IMR-90 (cell line): ENCODE measurements at regions not wholly inside any gene's neighbourhood (a gene's known extent, or its start where the extent isn't known, plus 50 kb on each side); places are given as distances from the start of the nearest gene placed in this dataset.

ENCODE experiments used
- ATAC-seq: fragments of 200-7000 bp; cut with Tn5 transposase; 2 replicates; pipeline ENCODE4 v1.9.1; 2020; ENCODE audit warnings: low read depth, mild to moderate bottlenecking, moderate library complexity
- BruUV-seq: library from RNA; stranded (reverse); fragments of 400-500 nt; replicated peaks from 2 replicates; lab custom pipeline; 2021; lab: Mats Ljungman, UMichigan
- CTCF ChIA-PET: fragments of 300-600 bp; formaldehyde crosslinking; extraction: SDS; loops from one replicate; lab custom pipeline; 2021; ENCODE audit warnings: antibody characterized with exemption; lab: Yijun Ruan, JAX
- POLR2A ChIA-PET: fragments of 300-600 bp; sonication (Branson Sonifier 250); formaldehyde crosslinking; loops from one replicate; lab custom pipeline; 2022; ENCODE audit warnings: antibody characterized with exemption; ENCODE audit not compliant: unreplicated experiment; lab: Charles Lee
- DNase-seq: peaks from one replicate; pipeline ENCODE4 v3.0.0; 2013
- H2AFZ ChIP-seq: replicated peaks from 2 replicates; pipeline ENCODE3; 2013; ENCODE audit warnings: low read length, mild to moderate bottlenecking; ENCODE audit not compliant: poor library complexity
- H2AK5ac ChIP-seq: 2 replicates; pipeline ENCODE4 v1.6.1; 2013; ENCODE audit warnings: low read depth, low read length, inconsistent platforms
- H2AK9ac ChIP-seq: replicated peaks from 2 replicates; pipeline ENCODE3; 2013; ENCODE audit warnings: mild to moderate bottlenecking, low read depth, low read length, moderate library complexity; ENCODE audit not compliant: poor library complexity
- H2BK120ac ChIP-seq: 2 replicates; pipeline ENCODE4 v1.6.1; 2013; ENCODE audit warnings: low read depth, low read length, inconsistent platforms
- H2BK15ac ChIP-seq: 3 replicates; pipeline ENCODE4 v1.6.1; 2013; ENCODE audit warnings: low read depth, low read length, inconsistent platforms
- H2BK20ac ChIP-seq: 2 replicates; pipeline ENCODE4 v1.6.1; 2013; ENCODE audit warnings: low read depth, mild to moderate bottlenecking, inconsistent platforms, low read length, moderate library complexity
- H2BK5ac ChIP-seq: 2 replicates; pipeline ENCODE4 v1.6.1; 2013; ENCODE audit warnings: mild to moderate bottlenecking, low read depth, low read length, inconsistent platforms; ENCODE audit not compliant: poor library complexity, severe bottlenecking
- H3K14ac ChIP-seq: replicated peaks from 2 replicates; pipeline ENCODE4 v1.6.1; 2013; ENCODE audit warnings: low read depth, low read length, inconsistent platforms
- H3K18ac ChIP-seq: 2 replicates; pipeline ENCODE4 v1.6.1; 2013; ENCODE audit warnings: low read depth, low read length, control low read depth
- H3K23ac ChIP-seq: 2 replicates; pipeline ENCODE4 v1.6.1; 2013; ENCODE audit warnings: low read depth, low read length, inconsistent platforms
- H3K27ac ChIP-seq: 2 replicates; pipeline ENCODE4 v1.5.1; 2013; ENCODE audit warnings: mild to moderate bottlenecking, control low read depth, low read length; ENCODE audit not compliant: insufficient read depth
- H3K27me3 ChIP-seq: 2 replicates; pipeline ENCODE4 v1.6.1; 2013; ENCODE audit warnings: low read length; ENCODE audit not compliant: control insufficient read depth, insufficient read depth
- H3K36me3 ChIP-seq: 2 replicates; pipeline ENCODE4 v1.6.1; 2013; ENCODE audit warnings: low read length, mixed read lengths; ENCODE audit not compliant: control insufficient read depth, insufficient read depth
- H3K4ac ChIP-seq: 2 replicates; pipeline ENCODE4 v1.6.1; 2013; ENCODE audit warnings: low read depth, low read length, inconsistent platforms
- H3K4me1 ChIP-seq: 2 replicates; pipeline ENCODE4 v1.6.1; 2013; ENCODE audit warnings: low read length, mixed read lengths; ENCODE audit not compliant: control insufficient read depth, insufficient read depth
- H3K4me2 ChIP-seq: 2 replicates; pipeline ENCODE4 v1.6.1; 2013; ENCODE audit warnings: low read depth, mild to moderate bottlenecking, control low read depth, low read length, moderate library complexity
- H3K4me3 ChIP-seq: 2 replicates; pipeline ENCODE4 v1.5.1; 2013; ENCODE audit warnings: low read depth, mild to moderate bottlenecking, control low read depth, low read length, moderate library complexity; ENCODE audit not compliant: insufficient read depth
- H3K56ac ChIP-seq: 2 replicates; pipeline ENCODE4 v1.6.1; 2013; ENCODE audit warnings: low read length, inconsistent platforms; ENCODE audit not compliant: insufficient read depth; ENCODE audit errors: extremely low read depth
- H3K79me1 ChIP-seq, 2 experiments: 2 replicates each; pipeline ENCODE4 v1.6.1; 2013; ENCODE audit warnings: low read length in 2 of 2, inconsistent platforms in 1 of 2, low read depth in 1 of 2
- H3K9ac ChIP-seq: 2 replicates; pipeline ENCODE4 v1.6.1; 2013; ENCODE audit warnings: low read depth, low read length, control low read depth
- H3K9me1 ChIP-seq: 2 replicates; pipeline ENCODE4 v1.6.1; 2013; ENCODE audit warnings: low read length, inconsistent platforms; ENCODE audit not compliant: insufficient read depth
- H3K9me3 ChIP-seq: 2 replicates; pipeline ENCODE4 v1.6.1; 2013; ENCODE audit warnings: low read length; ENCODE audit not compliant: control insufficient read depth, insufficient read depth
- H4K20me1 ChIP-seq: 2 replicates; pipeline ENCODE4 v1.6.1; 2013; ENCODE audit warnings: low read length, inconsistent platforms; ENCODE audit not compliant: insufficient read depth
- H4K5ac ChIP-seq: 2 replicates; pipeline ENCODE4 v1.6.1; 2013; ENCODE audit warnings: mild to moderate bottlenecking, low read depth, low read length, control low read depth
- H4K8ac ChIP-seq, 2 experiments: 2 replicates each; pipeline ENCODE4 v1.6.1; 2013; ENCODE audit warnings: low read depth in 2 of 2, low read length in 2 of 2, control low read depth in 1 of 2, inconsistent platforms in 1 of 2
- H4K91ac ChIP-seq: 2 replicates; pipeline ENCODE4 v1.6.1; 2013; ENCODE audit warnings: low read depth, low read length, inconsistent platforms; ENCODE audit not compliant: insufficient read depth
- BHLHE40 ChIP-seq: fragments of 150-350 bp; IDR thresholded peaks from 2 replicates; pipeline ENCODE4 v1.6.1; 2016; ENCODE audit warnings: mild to moderate bottlenecking, low read depth, low read length
- CEBPB ChIP-seq: IDR thresholded peaks from 2 replicates; pipeline ENCODE4 v1.6.1; 2012; ENCODE audit warnings: low read depth, low read length, improper control_type of control experiment
- CHD1 ChIP-seq: IDR thresholded peaks from 2 replicates; pipeline ENCODE4 v1.6.1; 2012; ENCODE audit warnings: low read depth, low read length, improper control_type of control experiment
- CTCF ChIP-seq: conservative IDR thresholded peaks from 2 replicates; pipeline ENCODE4 v1.5.1; 2012; ENCODE audit warnings: mild to moderate bottlenecking, low read depth, low read length, improper control_type of control experiment
- FOS ChIP-seq: fragments of 150-350 bp; IDR thresholded peaks from 2 replicates; pipeline ENCODE4 v1.6.1; 2016; ENCODE audit warnings: low read depth, low read length
- MAZ ChIP-seq: IDR thresholded peaks from 2 replicates; pipeline ENCODE4 v1.6.1; 2012; ENCODE audit warnings: low read depth, mild to moderate bottlenecking, low read length, improper control_type of control experiment, moderate library complexity, borderline replicate concordance
- MXI1 ChIP-seq: IDR thresholded peaks from 2 replicates; pipeline ENCODE4 v1.6.1; 2012; ENCODE audit warnings: low read depth, mild to moderate bottlenecking, low read length, moderate library complexity, borderline replicate concordance
- POLR2A ChIP-seq: IDR thresholded peaks from 2 replicates; pipeline ENCODE4 v1.6.1; 2012; ENCODE audit warnings: mild to moderate bottlenecking, low read depth, low read length
- RCOR1 ChIP-seq: IDR thresholded peaks from 2 replicates; pipeline ENCODE4 v1.6.1; 2012; ENCODE audit warnings: mild to moderate bottlenecking, low read length, improper control_type of control experiment; ENCODE audit not compliant: insufficient replicate concordance
- RFX5 ChIP-seq: IDR thresholded peaks from 2 replicates; pipeline ENCODE4 v1.8.0; 2012; ENCODE audit warnings: low read depth, mild to moderate bottlenecking, low read length, moderate library complexity
- SMC3 ChIP-seq: fragments of 150-350 bp; IDR thresholded peaks from 2 replicates; pipeline ENCODE4 v1.6.1; 2016; ENCODE audit warnings: low read depth, mild to moderate bottlenecking, antibody characterized with exemption, low read length, moderate library complexity
- dilution Hi-C: fragments of 300-500 bp; cut with HindIII; formaldehyde crosslinking; loops from one replicate; pipeline ENCODE4 v1.14.3; 2018; ENCODE audit warnings: low sequenced_read_pairs; ENCODE audit not compliant: unreplicated experiment
- in situ Hi-C: fragments of 300-500 bp; cut with MboI; formaldehyde crosslinking; loops from 3 replicates; pipeline ENCODE4 v1.14.3; 2019; ENCODE audit warnings: low sequenced_read_pairs, inconsistent platforms, mixed read lengths
- intact Hi-C: fragments of 100-400 bp; cut with micrococcal nuclease; formaldehyde crosslinking; loops from 2 replicates; pipeline ENCODE4 v1.10.0; 2022
- TF ChIP-seq, protein P1 (sequence below): fragments of 150-350 bp; IDR thresholded peaks from 2 replicates; pipeline ENCODE4 v1.6.1; 2017; ENCODE audit warnings: mild to moderate bottlenecking, antibody characterized with exemption, low read length, low read depth

DNA sequence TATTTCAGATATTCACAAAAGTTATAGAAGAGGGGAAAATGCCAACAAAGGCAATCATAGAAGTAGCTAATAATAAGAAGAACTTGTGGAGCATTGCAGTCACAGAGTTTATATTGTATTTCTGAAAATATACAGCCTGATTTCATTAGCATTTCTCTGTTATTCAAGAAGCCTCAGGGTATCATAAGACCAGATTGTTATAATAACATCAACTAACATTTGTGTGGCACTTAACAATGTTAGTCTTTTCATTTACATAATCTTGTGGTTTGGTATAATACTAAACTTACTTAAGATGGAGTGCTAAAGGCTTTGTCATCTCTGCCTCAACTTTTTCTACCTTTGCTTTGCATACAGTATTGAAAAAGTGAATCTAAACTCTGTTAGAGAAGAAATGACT is 61.6 kb upstream of the TACR1 start:
- POLR2A ChIA-PET, result interaction anchor here (0.6 kb wide), 1 partner anchor 56 kb away, joined by 3 read pairs; no protein-coding TSS in a partner anchor

More for the DNA sequence above, 61.6 kb upstream of the TACR1 start:
- H2AK5ac ChIP-seq, result no peak overlapping the region
- no peak overlapping the region for H3K56ac ChIP-seq
- TF ChIP-seq RCOR1, result no peak
- no peak for TF ChIP-seq CEBPB
- TF ChIP-seq BHLHE40, result no peak
- TF ChIP-seq CHD1, result no peak
- TF ChIP-seq SMC3, result no peak
- TF ChIP-seq, protein P1, sequence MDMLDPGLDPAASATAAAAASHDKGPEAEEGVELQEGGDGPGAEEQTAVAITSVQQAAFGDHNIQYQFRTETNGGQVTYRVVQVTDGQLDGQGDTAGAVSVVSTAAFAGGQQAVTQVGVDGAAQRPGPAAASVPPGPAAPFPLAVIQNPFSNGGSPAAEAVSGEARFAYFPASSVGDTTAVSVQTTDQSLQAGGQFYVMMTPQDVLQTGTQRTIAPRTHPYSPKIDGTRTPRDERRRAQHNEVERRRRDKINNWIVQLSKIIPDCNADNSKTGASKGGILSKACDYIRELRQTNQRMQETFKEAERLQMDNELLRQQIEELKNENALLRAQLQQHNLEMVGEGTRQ, result no peak
- no peak for TF ChIP-seq FOS
- TF ChIP-seq RFX5, result no peak
- TF ChIP-seq CTCF, result no peak
- TF ChIP-seq POLR2A, result no peak
- no peak for TF ChIP-seq MAZ
- no peak for TF ChIP-seq MXI1
- no peaks in the 10 kb centered on the region; a peak in 2 of 4 replicates for H3K79me1 ChIP-seq
- no peak overlapping the region for H3K9ac ChIP-seq
- no peaks in the 10 kb centered on the region for H3K36me3 ChIP-seq
- no peak overlapping the region for H2BK15ac ChIP-seq
- no peak overlapping the region for H3K4me2 ChIP-seq
- intact Hi-C loops, result no loop called here
- no peak overlapping the region for H2BK120ac ChIP-seq
- no peak overlapping the region for H2BK5ac ChIP-seq
- ATAC-seq (no peak), DNase-seq (no peak)
- in situ Hi-C loops, result no loop called here
- H3K9me1 ChIP-seq, result no peaks in the 10 kb centered on the region
- H4K91ac ChIP-seq, result no peak overlapping the region
- H3K9me3 ChIP-seq, result peaks cover 3% of the 10 kb centered on the region
- no peak overlapping the region for H3K14ac ChIP-seq
- H2AK9ac ChIP-seq, result no peak overlapping the region
- H2BK20ac ChIP-seq, result no peak overlapping the region
- H3K4me3 ChIP-seq, result no peak overlapping the region
- CTCF ChIA-PET, result interaction anchor here (1.2 kb wide), 1 partner anchor 62 kb away, joined by 3 read pairs; the partner anchor contains the start of gene TACR1
- H3K27me3 ChIP-seq, result no peaks in the 10 kb centered on the region
- H2AFZ ChIP-seq, result no peak overlapping the region
- H3K23ac ChIP-seq, result no peak overlapping the region
- no peaks in the 10 kb centered on the region for H3K4me1 ChIP-seq
- no peak overlapping the region for H4K5ac ChIP-seq
- dilution Hi-C loops, result no loop called here
- no peaks in the 10 kb centered on the region for H4K20me1 ChIP-seq
- H3K27ac ChIP-seq, result no peak overlapping the region
- no peak overlapping the region for H4K8ac ChIP-seq
- no peak overlapping the region for H3K4ac ChIP-seq
- H3K18ac ChIP-seq, result no peak overlapping the region
- BruUV-seq, result no TSS peak
